Brain microvascular endothelial cell (primary cell): ENCODE measurements at regions not wholly inside any gene's neighbourhood (a gene's known extent, or its start where the extent isn't known, plus 50 kb on each side); places are given as distances from the start of the nearest gene placed in this dataset.
"Not testable (repeated sequence)": the region's sequence is repeated elsewhere in the genome, so short reads cannot be mapped to it uniquely, and the experiment has no call there.

Source experiments
- DNase-seq: peaks from one replicate; pipeline ENCODE4 v3.0.0-alpha.2; 2020
- H3K27ac ChIP-seq: fragments of 250-450 bp; sonication (Bioruptor Pico); 2 replicates; pipeline ENCODE4 v1.5.1; 2020; ENCODE audit warnings: mild to moderate bottlenecking, moderate library complexity
- H3K27me3 ChIP-seq: fragments of 250-450 bp; sonication (Bioruptor Pico); replicated peaks from 2 replicates; pipeline ENCODE4 v1.5.1; 2020; ENCODE audit warnings: mild to moderate bottlenecking
- H3K36me3 ChIP-seq: fragments of 250-450 bp; sonication (Bioruptor Pico); replicated peaks from 2 replicates; pipeline ENCODE4 v1.5.1; 2020; ENCODE audit warnings: mild to moderate bottlenecking
- H3K4me3 ChIP-seq: 2 replicates; pipeline ENCODE4 v1.5.1; 2011; ENCODE audit warnings: low read depth, mild to moderate bottlenecking, control low read depth, low read length, moderate library complexity
- in situ Hi-C: cut with HindIII; loops from 2 replicates; pipeline ENCODE4 v1.10.0; 2017; ENCODE audit warnings: low sequenced_read_pairs, low pct_ligation_motif_present
- TF ChIP-seq, protein P1 (sequence below): IDR thresholded peaks from 2 replicates; pipeline ENCODE4 v1.5.1; 2011; ENCODE audit warnings: low read depth, mild to moderate bottlenecking, moderate library complexity, low read length, control low read depth, inconsistent platforms; ENCODE audit errors: missing control alignments

DNA sequence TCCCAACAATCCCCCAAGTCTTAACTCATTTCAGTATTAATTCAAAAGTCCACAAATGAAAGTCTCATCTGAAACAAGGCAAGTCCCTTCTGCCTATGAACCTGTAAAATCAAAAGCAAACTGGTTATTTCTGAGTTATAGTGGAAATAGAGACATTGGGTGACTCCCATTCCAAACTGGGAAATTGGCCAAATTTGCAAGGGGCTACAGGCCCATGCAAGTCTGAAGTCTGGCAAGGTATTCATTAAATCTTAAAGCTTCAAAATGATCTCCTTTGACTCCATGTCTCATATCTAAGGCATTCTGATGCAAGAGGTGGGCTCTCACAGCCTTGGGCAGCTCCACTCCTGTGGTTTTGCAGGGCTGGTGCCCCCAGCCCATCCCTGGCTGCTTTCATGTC is 167.9 kb downstream of the HTR1A start:
- in situ Hi-C loops, result no loop called here
- TF ChIP-seq, protein P1, sequence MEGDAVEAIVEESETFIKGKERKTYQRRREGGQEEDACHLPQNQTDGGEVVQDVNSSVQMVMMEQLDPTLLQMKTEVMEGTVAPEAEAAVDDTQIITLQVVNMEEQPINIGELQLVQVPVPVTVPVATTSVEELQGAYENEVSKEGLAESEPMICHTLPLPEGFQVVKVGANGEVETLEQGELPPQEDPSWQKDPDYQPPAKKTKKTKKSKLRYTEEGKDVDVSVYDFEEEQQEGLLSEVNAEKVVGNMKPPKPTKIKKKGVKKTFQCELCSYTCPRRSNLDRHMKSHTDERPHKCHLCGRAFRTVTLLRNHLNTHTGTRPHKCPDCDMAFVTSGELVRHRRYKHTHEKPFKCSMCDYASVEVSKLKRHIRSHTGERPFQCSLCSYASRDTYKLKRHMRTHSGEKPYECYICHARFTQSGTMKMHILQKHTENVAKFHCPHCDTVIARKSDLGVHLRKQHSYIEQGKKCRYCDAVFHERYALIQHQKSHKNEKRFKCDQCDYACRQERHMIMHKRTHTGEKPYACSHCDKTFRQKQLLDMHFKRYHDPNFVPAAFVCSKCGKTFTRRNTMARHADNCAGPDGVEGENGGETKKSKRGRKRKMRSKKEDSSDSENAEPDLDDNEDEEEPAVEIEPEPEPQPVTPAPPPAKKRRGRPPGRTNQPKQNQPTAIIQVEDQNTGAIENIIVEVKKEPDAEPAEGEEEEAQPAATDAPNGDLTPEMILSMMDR, result no peak
- Histone ChIP-seq H3K27ac (no peak overlapping the region), H3K27me3 (no peaks in the 10 kb centered on the region), H3K4me3 (no peak overlapping the region), H3K36me3 (no peaks in the 10 kb centered on the region)
- DNase-seq, result no peak

DNA sequence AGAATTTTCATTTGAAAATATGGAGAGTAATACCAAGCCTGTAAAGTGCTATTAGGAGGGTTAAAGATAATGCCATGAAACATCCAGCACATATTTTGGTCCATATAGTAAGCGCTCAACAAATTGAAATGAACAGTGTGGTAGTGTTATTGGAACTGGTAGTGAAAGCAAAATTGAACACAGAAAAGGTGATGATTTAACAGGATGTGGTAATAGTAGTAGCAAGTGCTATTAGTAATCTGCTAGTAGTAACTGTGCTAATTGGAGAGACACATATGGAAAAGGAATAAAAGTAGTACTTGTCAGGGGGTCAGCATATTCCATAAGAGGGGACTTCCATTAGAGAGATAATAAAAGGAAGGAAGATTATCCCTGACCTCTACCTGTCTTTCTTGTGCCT is 187.3 kb downstream of the HTR1A start:
- Histone ChIP-seq H3K36me3 (no peaks in the 10 kb centered on the region), H3K4me3 (no peak overlapping the region), H3K27me3 (no peaks in the 10 kb centered on the region), H3K27ac (no peak overlapping the region)
- TF ChIP-seq, protein P1, result no peak
- no peak for DNase-seq
- in situ Hi-C loops, result no loop called here

DNA sequence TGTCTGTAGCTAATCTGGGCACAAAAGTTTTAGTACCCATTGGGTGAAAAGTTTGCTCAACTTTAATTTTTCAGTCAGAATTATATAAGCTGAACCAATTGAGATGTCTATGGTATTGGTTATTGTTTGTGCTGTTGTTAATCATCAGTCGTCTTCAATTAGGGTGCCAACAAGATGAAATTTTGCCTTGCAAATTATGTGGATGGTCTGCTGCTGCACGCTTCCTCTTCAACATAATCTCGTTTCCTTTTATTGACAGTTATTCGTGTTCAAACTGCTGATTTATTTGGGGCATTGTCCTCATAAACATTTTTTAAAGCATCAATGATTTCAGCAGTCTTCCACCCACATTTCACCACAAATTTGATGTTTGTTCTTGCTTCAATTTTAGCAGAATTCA is 194.0 kb downstream of the HTR1A start:
- H3K4me3 ChIP-seq, result no peak overlapping the region
- TF ChIP-seq, protein P1, result no peak

DNA sequence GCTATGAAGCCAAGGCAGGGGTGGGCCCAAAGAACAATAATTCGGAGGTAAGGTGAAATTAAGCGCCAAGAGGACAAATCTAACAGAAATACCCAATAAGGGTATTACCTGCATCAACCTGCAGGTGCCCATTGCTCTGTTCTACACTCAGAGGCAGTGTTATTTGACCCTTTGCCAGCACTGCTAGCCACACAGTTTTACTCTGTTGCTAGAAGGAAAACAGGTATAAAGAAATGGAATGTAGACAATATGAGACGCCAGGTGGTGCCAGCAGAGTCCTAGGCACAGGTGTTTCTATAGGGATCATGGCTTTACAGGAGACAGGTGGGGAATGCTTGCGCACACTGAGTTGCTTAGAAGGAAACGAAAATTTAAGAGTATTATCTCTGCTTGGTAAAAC is 201.3 kb downstream of the HTR1A start:
- Histone ChIP-seq H3K27ac (no peak overlapping the region), H3K4me3 (no peak overlapping the region), H3K27me3 (no peaks in the 10 kb centered on the region), H3K36me3 (no peaks in the 10 kb centered on the region)
- TF ChIP-seq, protein P1, result no peak
- in situ Hi-C loops, result no loop called here
- no peak for DNase-seq

More for the DNA sequence above, 194.0 kb downstream of the HTR1A start:
- DNase-seq, result no peak
- Histone ChIP-seq H3K27me3 (no peaks in the 10 kb centered on the region), H3K36me3 (no peaks in the 10 kb centered on the region), H3K27ac (no peak overlapping the region)
- in situ Hi-C loops, result no loop called here

DNA sequence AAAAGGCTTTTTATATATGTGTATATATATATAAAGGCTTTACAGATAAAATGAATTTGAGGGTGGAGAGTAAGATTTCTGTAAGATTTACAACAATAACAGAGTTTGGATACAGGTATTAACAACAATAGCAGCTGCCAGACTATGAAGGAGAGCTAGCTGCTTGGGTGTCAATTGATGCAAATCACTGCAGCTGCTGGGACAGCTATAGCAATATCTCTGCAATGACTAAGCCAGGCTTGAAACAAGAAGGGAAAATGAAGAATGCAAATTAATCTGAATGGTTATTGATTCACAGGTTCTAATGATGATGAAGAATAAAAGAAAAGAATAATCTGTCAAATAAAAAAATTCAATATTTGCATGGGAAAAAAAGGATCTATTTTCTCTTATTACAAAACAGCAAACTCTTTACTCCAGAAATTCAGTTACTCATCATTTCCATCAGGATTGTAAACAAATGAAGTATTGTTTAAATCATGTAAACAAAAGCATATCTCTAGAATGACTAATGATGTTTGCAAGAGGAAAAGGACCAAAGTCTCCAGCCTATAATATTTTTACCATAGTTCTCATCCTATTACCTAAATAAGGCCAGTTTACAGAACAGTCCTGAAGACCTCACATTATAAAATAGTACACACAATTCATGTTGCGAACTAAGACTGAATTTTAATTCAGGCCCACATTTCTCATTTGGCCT is 219.0 kb downstream of the HTR1A start:
- no peak for DNase-seq
- no peak overlapping the region for H3K27ac ChIP-seq
- no peaks in the 10 kb centered on the region for H3K27me3 ChIP-seq
- in situ Hi-C loops, result no loop called here
- H3K36me3 ChIP-seq, result no peaks in the 10 kb centered on the region
- TF ChIP-seq, protein P1, result no peak
- no peak overlapping the region for H3K4me3 ChIP-seq

DNA sequence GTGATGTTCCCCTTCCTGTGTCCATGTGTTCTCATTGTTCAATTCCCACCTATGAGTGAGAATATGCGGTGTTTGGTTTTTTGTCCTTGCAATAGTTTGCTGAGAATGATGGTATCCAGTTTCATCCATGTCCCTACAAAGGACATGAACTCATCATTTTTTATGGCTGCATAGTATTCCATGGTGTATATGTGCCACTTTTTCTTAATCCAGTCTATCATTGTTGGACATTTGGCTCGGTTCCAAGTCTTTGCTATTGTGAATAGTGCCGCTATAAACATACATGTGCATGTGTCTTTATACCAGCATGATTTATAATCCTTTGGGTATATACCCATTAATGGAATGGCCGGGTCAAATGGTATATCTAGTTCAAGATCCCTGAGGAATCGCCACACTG is 229.4 kb downstream of the HTR1A start:
- DNase-seq, in situ Hi-C loops, H3K27ac ChIP-seq, H3K27me3 ChIP-seq, H3K36me3 ChIP-seq, H3K4me3 ChIP-seq: not testable (repeated sequence)
